ENCODE measurements at regions not wholly inside any gene's neighbourhood (a gene's known extent, or its start where the extent isn't known, plus 50 kb on each side); places are given as distances from the start of the nearest gene placed in this dataset.

- TF ChIP-seq CTCF (conservative IDR thresholded peaks at IDR 0.05; ENCODE audit: low read depth in 2 of 2) (no peak), CREB1 (CRISPR knock-in tag; IDR thresholded peaks at IDR 0.05; ENCODE audit: low read depth) (no peak), POLR2AphosphoS5 (IDR thresholded peaks at IDR 0.05; ENCODE audit: low read depth) (no peak), NANOG (IDR thresholded peaks at IDR 0.05; ENCODE audit: borderline replicate concordance) (no peak), ZNF114 (CRISPR knock-in tag; IDR thresholded peaks at IDR 0.05) (no peak), EZH2 (IDR thresholded peaks at IDR 0.05; ENCODE audit: low read depth, unreplicated experiment) (no peak), JUNB (IDR thresholded peaks at IDR 0.05; ENCODE audit: unreplicated experiment) (no peak), EZH2phosphoT487 (IDR thresholded peaks at IDR 0.05; ENCODE audit: unreplicated experiment) (no peak), STAT1 (IDR thresholded peaks at IDR 0.05; ENCODE audit: unreplicated experiment) (no peak), REST (IDR thresholded peaks at IDR 0.05; ENCODE audit: unreplicated experiment) (no peak), ETS1 (IDR thresholded peaks at IDR 0.05) (no peak)
Observed at GRCh38 chr12:75674393-75674792, 163.0 kb upstream of the KRR1 start.

Measured in GM23338 (cell line).